Endothelial cell of umbilical vein (primary cell): ENCODE measurements at regions not wholly inside any gene's neighbourhood (a gene's known extent, or its start where the extent isn't known, plus 50 kb on each side); places are given as distances from the start of the nearest gene placed in this dataset.

Source experiments
- BruUV-seq: library from RNA; stranded (reverse); fragments of 400-500 nt; replicated peaks from 2 replicates; lab custom pipeline; 2021; lab: Mats Ljungman, UMichigan
- CTCF ChIA-PET: fragments of 300-600, 350-600 bp; sonication (Branson Sonifier 250); formaldehyde crosslinking; loops from one replicate; lab custom pipeline; 2021; ENCODE audit warnings: antibody characterized with exemption, inconsistent platforms; lab: Charles Lee
- POLR2A ChIA-PET: fragments of 300-600, 350-600 bp; sonication (Branson Sonifier 250); formaldehyde crosslinking; loops from one replicate; lab custom pipeline; 2021; ENCODE audit warnings: antibody characterized with exemption, inconsistent platforms; lab: Charles Lee
- DNase-seq: peaks from one replicate; pipeline ENCODE4 v3.0.0-alpha.2; 2011; ENCODE audit warnings: low read depth, low spot score
- FAIRE-seq: peaks from 2 replicates; lab custom pipeline; 2011; peaks lifted over from hg19 to GRCh38; lab: Jason Lieb, UNC
- H2AFZ ChIP-seq: 2 replicates; pipeline ENCODE4 v1.6.0; 2012; ENCODE audit warnings: low read depth, low read length, control low read depth, inconsistent platforms
- H3K27ac ChIP-seq: 2 replicates; pipeline ENCODE4 v1.5.1; 2011; ENCODE audit warnings: low read depth, mild to moderate bottlenecking, control low read depth, low read length, moderate library complexity; ENCODE audit not compliant: insufficient read depth
- H3K27me3 ChIP-seq, 2 experiments: 2 replicates each; pipeline versions ENCODE4 v1.6.0 to v1.6.1; 2011; ENCODE audit warnings: low read length in 2 of 2, mixed read lengths in 1 of 2; ENCODE audit not compliant: control insufficient read depth in 2 of 2, insufficient read depth in 2 of 2
- H3K36me3 ChIP-seq, 2 experiments: 2 replicates in 1 of 2; 3 replicates in 1 of 2; pipeline ENCODE4 v1.5.1; 2011; ENCODE audit warnings: low read length in 2 of 2, mild to moderate bottlenecking in 1 of 2, moderate library complexity in 1 of 2; ENCODE audit not compliant: control insufficient read depth in 2 of 2, insufficient read depth in 2 of 2; ENCODE audit errors: extremely low read depth in 1 of 2
- H3K4me1 ChIP-seq: 3 replicates; pipeline ENCODE4 v1.5.1; 2011; ENCODE audit warnings: mild to moderate bottlenecking, low read length; ENCODE audit not compliant: control insufficient read depth, insufficient read depth; ENCODE audit errors: extremely low read depth
- H3K4me2 ChIP-seq: 2 replicates; pipeline ENCODE4 v1.6.1; 2011; ENCODE audit warnings: low read length, control low read depth, mixed read lengths; ENCODE audit not compliant: insufficient read depth
- H3K4me3 ChIP-seq, 3 experiments: fragments of 200-600 bp in 1 of 3; sonication (generic), shearing (Covaris generic) in 1 of 3; replicated peaks in 1 of 3; 2 replicates each; pipeline ENCODE4 v1.5.1; 2011 to 2016; ENCODE audit warnings: control low read depth in 3 of 3, low read length in 3 of 3, mild to moderate bottlenecking in 2 of 3, inconsistent platforms in 1 of 3, low read depth in 1 of 3, moderate library complexity in 1 of 3; ENCODE audit not compliant: insufficient read depth in 1 of 3
- H3K79me2 ChIP-seq: 2 replicates; pipeline ENCODE4 v1.6.0; 2012; ENCODE audit warnings: low read length, inconsistent platforms; ENCODE audit not compliant: control insufficient read depth, insufficient read depth
- H3K9ac ChIP-seq: replicated peaks from 2 replicates; pipeline ENCODE3; 2011; ENCODE audit warnings: low read length, control low read depth; ENCODE audit not compliant: insufficient read depth; ENCODE audit errors: extremely low read depth
- H3K9me1 ChIP-seq: replicated peaks from 3 replicates; pipeline ENCODE4 v1.6.0; 2011; ENCODE audit warnings: mild to moderate bottlenecking, low read length; ENCODE audit not compliant: control insufficient read depth, insufficient read depth; ENCODE audit errors: extremely low read depth
- H3K9me3 ChIP-seq: replicated peaks from 2 replicates; pipeline ENCODE4 v1.5.1; 2012; ENCODE audit warnings: low read length, inconsistent platforms; ENCODE audit not compliant: control insufficient read depth, insufficient read depth
- H4K20me1 ChIP-seq: replicated peaks from 2 replicates; pipeline ENCODE3; 2011; ENCODE audit warnings: mild to moderate bottlenecking, low read length; ENCODE audit not compliant: control insufficient read depth, insufficient read depth; ENCODE audit errors: extremely low read depth
- CTCF ChIP-seq, 2 donors: IDR thresholded peaks; 1 replicate in 1 of 2; 2 replicates in 1 of 2; pipeline ENCODE4 v1.5.1; 2011; ENCODE audit warnings: low read length in 2 of 2, mild to moderate bottlenecking in 2 of 2, moderate library complexity in 2 of 2, control low read depth in 1 of 2, inconsistent platforms in 1 of 2, low read depth in 1 of 2; ENCODE audit not compliant: insufficient read depth in 1 of 2; ENCODE audit errors: extremely low read depth in 1 of 2
- EZH2 ChIP-seq: IDR thresholded peaks from 2 replicates; pipeline ENCODE4 v1.6.1; 2012; ENCODE audit warnings: borderline replicate concordance, low read depth, mild to moderate bottlenecking, moderate library complexity, low read length, inconsistent platforms; ENCODE audit not compliant: severe bottlenecking
- FOS ChIP-seq: IDR thresholded peaks from 2 replicates; pipeline ENCODE4 v1.6.1; 2011; ENCODE audit warnings: mild to moderate bottlenecking, low read length, moderate library complexity, borderline replicate concordance; ENCODE audit not compliant: insufficient read depth
- GATA2 ChIP-seq: IDR thresholded peaks from 2 replicates; pipeline ENCODE4 v1.7.0; 2011; ENCODE audit warnings: low read depth, mild to moderate bottlenecking, moderate library complexity, mixed read lengths, low read length; ENCODE audit not compliant: insufficient read length, insufficient read depth
- JUN ChIP-seq: IDR thresholded peaks from 2 replicates; pipeline ENCODE4 v1.6.1; 2011; ENCODE audit warnings: borderline replicate concordance, low read depth; ENCODE audit not compliant: insufficient read length, insufficient read depth
- MAX ChIP-seq: IDR thresholded peaks from 2 replicates; pipeline ENCODE4 v1.6.1; 2011; ENCODE audit not compliant: insufficient read depth, insufficient read length
- MYC ChIP-seq: IDR thresholded peaks from one replicate; pipeline ENCODE4 v1.6.1; 2011; ENCODE audit warnings: mild to moderate bottlenecking, low read depth, low read length
- POLR2A ChIP-seq: IDR thresholded peaks from 2 replicates; pipeline ENCODE4 v1.6.1; 2012; ENCODE audit warnings: low read depth, mild to moderate bottlenecking, control low read depth, low read length
- POLR2AphosphoS5 ChIP-seq: IDR thresholded peaks from 2 replicates; pipeline ENCODE4 v1.6.1; 2012; ENCODE audit warnings: low read depth, mild to moderate bottlenecking, control low read depth, low read length, moderate library complexity; ENCODE audit not compliant: insufficient read depth
- dilution Hi-C: fragments of 300-500 bp; cut with MboI; formaldehyde crosslinking; loops from one replicate; pipeline ENCODE4 v1.15.0; 2019; ENCODE audit warnings: low sequenced_read_pairs; ENCODE audit not compliant: extremely low pct_ligation_motif_present
- intact Hi-C: fragments of 100-400 bp; cut with micrococcal nuclease; formaldehyde crosslinking; loops from one replicate; pipeline ENCODE4 v1.10.0; 2022

GRCh38 chr7:68518060-68518459, 1080.2 kb upstream of the AUTS2 start:
- POLR2A ChIA-PET: no interaction called here
- no peaks in the 10 kb centered on the region for H3K36me3 ChIP-seq
- H2AFZ ChIP-seq: no peak overlapping the region
- no peak for DNase-seq
- H3K4me3 ChIP-seq: no peak overlapping the region
- no peak for FAIRE-seq
- intact Hi-C loops (no loop called here), dilution Hi-C loops (no loop called here)
- H3K27ac ChIP-seq: no peak overlapping the region
- peaks cover 3% of the 10 kb centered on the region for H3K9me3 ChIP-seq
- H3K27me3 ChIP-seq: no peaks in the 10 kb centered on the region
- CTCF ChIA-PET: no interaction called here
- H3K4me1 ChIP-seq: no peaks in the 10 kb centered on the region
- H3K9ac ChIP-seq: no peak overlapping the region
- no peaks in the 10 kb centered on the region for H4K20me1 ChIP-seq
- no peak overlapping the region for H3K4me2 ChIP-seq
- no peak for TF ChIP-seq POLR2AphosphoS5
- no peak for TF ChIP-seq POLR2A
- TF ChIP-seq FOS: no peak
- no peak for TF ChIP-seq EZH2
- no peak for TF ChIP-seq MAX
- no peak for TF ChIP-seq JUN
- H3K79me2 ChIP-seq: no peaks in the 10 kb centered on the region
- no peaks in the 10 kb centered on the region for H3K9me1 ChIP-seq
- BruUV-seq: no TSS peak

GRCh38 chr7:68524126-68524525, 1074.1 kb upstream of the AUTS2 start:
- no peaks in the 10 kb centered on the region for H3K27me3 ChIP-seq
- intact Hi-C loops: no loop called here
- no peaks in the 10 kb centered on the region for H3K36me3 ChIP-seq
- dilution Hi-C loops: no loop called here
- H3K4me3 ChIP-seq: no peak overlapping the region
- no peaks in the 10 kb centered on the region for H3K9me1 ChIP-seq
- ChIA-PET CTCF (no interaction called here), POLR2A (no interaction called here)
- no peaks in the 10 kb centered on the region for H4K20me1 ChIP-seq
- peaks cover 3% of the 10 kb centered on the region for H3K9me3 ChIP-seq
- H2AFZ ChIP-seq: no peak overlapping the region
- H3K4me2 ChIP-seq: no peak overlapping the region
- FAIRE-seq: no peak
- no peaks in the 10 kb centered on the region for H3K79me2 ChIP-seq
- H3K27ac ChIP-seq: no peak overlapping the region
- H3K9ac ChIP-seq: no peak overlapping the region
- H3K4me1 ChIP-seq: no peaks in the 10 kb centered on the region
- TF ChIP-seq GATA2 (no peak), MYC (no peak), POLR2AphosphoS5 (no peak), MAX (no peak), CTCF (IDR thresholded peaks at IDR 0.05; ENCODE audit: extremely low read depth in 1 of 2, insufficient read depth in 1 of 2, low read depth in 1 of 2, low read length in 2 of 2) (no peak), JUN (no peak), FOS (no peak), EZH2 (no peak), POLR2A (no peak)
- DNase-seq: no peak
- BruUV-seq: no TSS peak
